ENCODE measurements at regions not wholly inside any gene's neighbourhood (a gene's known extent, or its start where the extent isn't known, plus 50 kb on each side); places are given as distances from the start of the nearest gene placed in this dataset.

- Histone ChIP-seq H3K27ac (no peak overlapping the region), H3K4me3 (no peak overlapping the region), H3K4me1 (no peaks in the 10 kb centered on the region), H3K36me3 (no peaks in the 10 kb centered on the region), H3K27me3 (no peaks in the 10 kb centered on the region), H3K9me3 (no peaks in the 10 kb centered on the region)
- WGBS, 5 donors, result 63 to 76% (median 75%) methylated on average over 3 of the region's 3 CpGs
- DNase-seq, result no peak
- TF ChIP-seq EP300 (IDR thresholded peaks at IDR 0.05), result no peak
- no peak for TF ChIP-seq CTCF (IDR thresholded peaks at IDR 0.05)
- no peak for TF ChIP-seq POLR2A (IDR thresholded peaks at IDR 0.05)
- intact Hi-C loops (cut with DNase I; ENCODE audit: low total_unique reads), result no loop called here
These were observed 251.9 kb downstream of the COL4A1 start for GRCh38 chr13:110055089-110055488.

- H3K36me3 ChIP-seq, result no peaks in the 10 kb centered on the region
- no peak for TF ChIP-seq POLR2AphosphoS5 (IDR thresholded peaks at IDR 0.05)
- no peak for TF ChIP-seq POLR2A (IDR thresholded peaks at IDR 0.05)
- no peak for TF ChIP-seq EP300 (IDR thresholded peaks at IDR 0.05)
- TF ChIP-seq CTCF (IDR thresholded peaks at IDR 0.05), result no peak
- no peaks in the 10 kb centered on the region for H3K27me3 ChIP-seq
- H3K4me1 ChIP-seq, result no peaks in the 10 kb centered on the region
- H3K4me3 ChIP-seq, result no peak overlapping the region
- intact Hi-C loops (cut with DNase I; ENCODE audit: low total_unique reads), result no loop called here
- no peaks in the 10 kb centered on the region for H3K9me3 ChIP-seq
- no peak for DNase-seq
- no peak overlapping the region for H3K27ac ChIP-seq
- WGBS, 5 donors, result 92 to 96% (median 94%) methylated on average over 12 to 13 of the region's 13 CpGs
These were observed 252.9 kb downstream of the COL4A1 start for GRCh38 chr13:110054041-110054440.

GRCh38 chr13:110047496-110047895, 259.5 kb downstream of the COL4A1 start:
- intact Hi-C loops (cut with DNase I; ENCODE audit: low total_unique reads), result no loop called here
- 2 to 16% (median 7%) methylated on average over 7 of the region's 7 CpGs for WGBS, 5 donors
- H3K36me3 ChIP-seq, result no peaks in the 10 kb centered on the region
- peaks cover 0 to 22% (median 13%) of the 10 kb centered on the region in 4 donors for H3K4me1 ChIP-seq
- peaks cover 0 to 4% (median 0%) of the 10 kb centered on the region in 3 donors for H3K27me3 ChIP-seq
- TF ChIP-seq POLR2AphosphoS5 (IDR thresholded peaks at IDR 0.05) (peak in 2 of 3 donors; percentile 46 to 83), EP300 (IDR thresholded peaks at IDR 0.05) (no peak)
- peak; percentile 75 to 91 for DNase-seq
- peak overlapping the region in 3 of 5 donors; percentile 7 to 33 (median 9) for H3K27ac ChIP-seq
- H3K9me3 ChIP-seq, result no peaks in the 10 kb centered on the region
- no peak overlapping the region for H3K4me3 ChIP-seq

GRCh38 chr13:110046811-110047210, 260.1 kb downstream of the COL4A1 start:
- Histone ChIP-seq H3K36me3 (no peaks in the 10 kb centered on the region), H3K27ac (peak overlapping the region in 1 of 5 donors; percentile 33), H3K4me1 (peaks cover 0 to 22% (median 13%) of the 10 kb centered on the region in 4 donors), H3K4me3 (no peak overlapping the region), H3K27me3 (peaks cover 0 to 4% (median 0%) of the 10 kb centered on the region in 3 donors), H3K9me3 (no peaks in the 10 kb centered on the region)
- TF ChIP-seq POLR2AphosphoS5 (IDR thresholded peaks at IDR 0.05) (no peak), EP300 (IDR thresholded peaks at IDR 0.05) (no peak), POLR2A (IDR thresholded peaks at IDR 0.05) (no peak), CTCF (IDR thresholded peaks at IDR 0.05) (no peak)
- WGBS, 5 donors, result 48 to 68% (median 53%) methylated on average over 4 of the region's 4 CpGs
- no peak for DNase-seq
- intact Hi-C loops (cut with DNase I; ENCODE audit: low total_unique reads), result no loop called here

GRCh38 chr13:110045919-110046318, 259.5 kb upstream of the IRS2 start:
- H3K4me3 ChIP-seq, result no peak overlapping the region
- no peaks in the 10 kb centered on the region for H3K36me3 ChIP-seq
- no peaks in the 10 kb centered on the region for H3K9me3 ChIP-seq
- 72 to 82% (median 75%) methylated on average over 5 of the region's 5 CpGs for WGBS, 5 donors
- no peak overlapping the region for H3K27ac ChIP-seq
- peaks cover 0 to 4% (median 0%) of the 10 kb centered on the region in 3 donors for H3K27me3 ChIP-seq
- peaks cover 0 to 22% (median 13%) of the 10 kb centered on the region in 4 donors for H3K4me1 ChIP-seq
- no peak for TF ChIP-seq POLR2AphosphoS5 (IDR thresholded peaks at IDR 0.05)
- TF ChIP-seq POLR2A (IDR thresholded peaks at IDR 0.05), result no peak
- no peak for TF ChIP-seq EP300 (IDR thresholded peaks at IDR 0.05)
- no peak for TF ChIP-seq CTCF (IDR thresholded peaks at IDR 0.05)
- DNase-seq, result no peak
- intact Hi-C loops (cut with DNase I; ENCODE audit: low total_unique reads), result no loop called here
